HEK293T (cell line): ENCODE measurements at regions not wholly inside any gene's neighbourhood (a gene's known extent, or its start where the extent isn't known, plus 50 kb on each side); places are given as distances from the start of the nearest gene placed in this dataset.

Experiments
- CTCF ChIA-PET: fragments of 350-600 bp; formaldehyde crosslinking; extraction: SDS; loops from one replicate; lab custom pipeline; 2021; ENCODE audit warnings: antibody characterized with exemption, inconsistent platforms; lab: Yijun Ruan, JAX
- POLR2A ChIA-PET: fragments of 350-600 bp; formaldehyde crosslinking; extraction: SDS; loops from one replicate; lab custom pipeline; 2020; ENCODE audit warnings: antibody characterized with exemption, inconsistent platforms; lab: Yijun Ruan, JAX
- DNase-seq: peaks from one replicate; pipeline ENCODE4 v3.0.0; 2012; ENCODE audit warnings: mixed read lengths; ENCODE audit errors: extremely low spot score
- ARNT ChIP-seq: fragments of 450-650 bp; IDR thresholded peaks from 2 replicates; pipeline ENCODE4 v1.6.1; 2017; ENCODE audit warnings: mild to moderate bottlenecking
- BHLHE40 ChIP-seq: fragments of 450-650 bp; IDR thresholded peaks from 2 replicates; pipeline ENCODE4 v1.6.1; 2016; ENCODE audit warnings: mild to moderate bottlenecking, moderate library complexity, borderline replicate concordance
- CTBP1 ChIP-seq: fragments of 450-650 bp; IDR thresholded peaks from 2 replicates; pipeline ENCODE4 v1.6.1; 2016; ENCODE audit warnings: borderline replicate concordance
- ELF4 ChIP-seq: fragments of 450-650 bp; IDR thresholded peaks from 2 replicates; pipeline ENCODE4 v1.6.1; 2017; ENCODE audit warnings: antibody characterized with exemption
- FOXA1 ChIP-seq: fragments of 450-650 bp; IDR thresholded peaks from 2 replicates; pipeline ENCODE4 v1.6.1; 2016; ENCODE audit warnings: mild to moderate bottlenecking
- FOXK2 ChIP-seq: fragments of 450-650 bp; IDR thresholded peaks from 2 replicates; pipeline ENCODE4 v1.6.1; 2016; ENCODE audit warnings: mild to moderate bottlenecking
- FOXM1 ChIP-seq: fragments of 450-650 bp; IDR thresholded peaks from 2 replicates; pipeline ENCODE4 v1.6.1; 2017; ENCODE audit warnings: mild to moderate bottlenecking, borderline replicate concordance
- HDGF ChIP-seq: fragments of 450-650 bp; IDR thresholded peaks from 2 replicates; pipeline ENCODE4 v1.6.1; 2017; ENCODE audit warnings: antibody characterized with exemption, borderline replicate concordance
- L3MBTL2 ChIP-seq: fragments of 450-650 bp; conservative IDR thresholded peaks from 2 replicates; pipeline ENCODE4 v1.6.1; 2016; ENCODE audit warnings: mild to moderate bottlenecking
- LEF1 ChIP-seq: fragments of 450-650 bp; IDR thresholded peaks from 2 replicates; pipeline ENCODE4 v1.6.1; 2017; ENCODE audit warnings: mild to moderate bottlenecking, borderline replicate concordance
- NFRKB ChIP-seq: fragments of 450-650 bp; IDR thresholded peaks from 2 replicates; pipeline ENCODE4 v1.6.1; 2016; ENCODE audit warnings: mild to moderate bottlenecking, moderate library complexity
- PKNOX1 ChIP-seq: fragments of 450-650 bp; IDR thresholded peaks from 2 replicates; pipeline ENCODE4 v1.6.1; 2016
- SP1 ChIP-seq: fragments of 450-650 bp; IDR thresholded peaks from 2 replicates; pipeline ENCODE4 v1.6.1; 2017
- SUZ12 ChIP-seq: fragments of 450-650 bp; IDR thresholded peaks from 2 replicates; pipeline ENCODE4 v1.6.1; 2016; ENCODE audit warnings: mild to moderate bottlenecking
- TARDBP ChIP-seq: fragments of 450-650 bp; IDR thresholded peaks from 2 replicates; pipeline ENCODE4 v1.6.1; 2016
- ZNF384 ChIP-seq: fragments of 450-650 bp; IDR thresholded peaks from 2 replicates; pipeline ENCODE4 v1.6.1; 2016

GRCh38 chr3:76429581-76430177 lies 610.2 kb upstream of the ROBO2 start:
- CTCF ChIA-PET = no interaction called here
- POLR2A ChIA-PET = no interaction called here
- TF ChIP-seq BHLHE40 = no peak
- no peak for TF ChIP-seq FOXM1
- TF ChIP-seq CTBP1 = no peak
- no peak for TF ChIP-seq TARDBP
- TF ChIP-seq ARNT = no peak
- TF ChIP-seq SP1 = no peak
- TF ChIP-seq NFRKB = no peak
- no peak for TF ChIP-seq ZNF384
- TF ChIP-seq SUZ12 = no peak
- no peak for TF ChIP-seq HDGF
- no peak for TF ChIP-seq FOXK2
- TF ChIP-seq PKNOX1 = no peak
- no peak for TF ChIP-seq L3MBTL2
- no peak for TF ChIP-seq ELF4
- TF ChIP-seq FOXA1 = no peak
- no peak for TF ChIP-seq LEF1
- DNase-seq = no peak

GRCh38 chr3:76432396-76432795 lies 607.5 kb upstream of the ROBO2 start:
- TF ChIP-seq FOXK2 = no peak
- no peak for TF ChIP-seq ZNF384
- no peak for TF ChIP-seq PKNOX1
- no peak for TF ChIP-seq SUZ12
- no peak for TF ChIP-seq ELF4
- no peak for TF ChIP-seq SP1
- no peak for TF ChIP-seq LEF1
- no peak for TF ChIP-seq ARNT
- TF ChIP-seq NFRKB = no peak
- no peak for TF ChIP-seq CTBP1
- TF ChIP-seq HDGF = no peak
- TF ChIP-seq FOXM1 = no peak
- no peak for TF ChIP-seq FOXA1
- no peak for TF ChIP-seq L3MBTL2
- no peak for TF ChIP-seq TARDBP
- CTCF ChIA-PET = no interaction called here
- DNase-seq = no peak
- POLR2A ChIA-PET = no interaction called here

GRCh38 chr3:76436894-76437293 lies 603.0 kb upstream of the ROBO2 start:
- TF ChIP-seq FOXA1 = no peak
- no peak for TF ChIP-seq ZNF384
- TF ChIP-seq FOXK2 = no peak
- no peak for TF ChIP-seq SP1
- no peak for TF ChIP-seq ARNT
- TF ChIP-seq SUZ12 = no peak
- no peak for TF ChIP-seq FOXM1
- TF ChIP-seq ELF4 = no peak
- no peak for TF ChIP-seq BHLHE40
- POLR2A ChIA-PET = no interaction called here
- CTCF ChIA-PET = no interaction called here
- DNase-seq = no peak

GRCh38 chr3:76438971-76439370 lies 600.9 kb upstream of the ROBO2 start:
- ChIA-PET CTCF (no interaction called here), POLR2A (no interaction called here)
- TF ChIP-seq SP1 = no peak
- no peak for TF ChIP-seq NFRKB
- TF ChIP-seq BHLHE40 = no peak
- no peak for TF ChIP-seq PKNOX1
- TF ChIP-seq TARDBP = no peak
- TF ChIP-seq ZNF384 = no peak
- no peak for TF ChIP-seq ELF4
- no peak for TF ChIP-seq FOXA1
- no peak for TF ChIP-seq HDGF
- TF ChIP-seq CTBP1 = no peak
- no peak for DNase-seq

- ChIA-PET POLR2A (no interaction called here), CTCF (no interaction called here)
- TF ChIP-seq LEF1 = no peak
- TF ChIP-seq ARNT = no peak
- TF ChIP-seq FOXK2 = no peak
- no peak for DNase-seq
These were observed 597.5 kb upstream of the ROBO2 start for GRCh38 chr3:76442374-76442915.

GRCh38 chr3:76456322-76456721 lies 583.6 kb upstream of the ROBO2 start:
- no peak for TF ChIP-seq ELF4
- TF ChIP-seq SUZ12 = no peak
- no peak for TF ChIP-seq FOXM1
- TF ChIP-seq ARNT = no peak
- no peak for TF ChIP-seq LEF1
- no peak for TF ChIP-seq PKNOX1
- ChIA-PET POLR2A (no interaction called here), CTCF (no interaction called here)
- DNase-seq = no peak
